ENCODE measurements at regions not wholly inside any gene's neighbourhood (a gene's known extent, or its start where the extent isn't known, plus 50 kb on each side); places are given as distances from the start of the nearest gene placed in this dataset.

DNA sequence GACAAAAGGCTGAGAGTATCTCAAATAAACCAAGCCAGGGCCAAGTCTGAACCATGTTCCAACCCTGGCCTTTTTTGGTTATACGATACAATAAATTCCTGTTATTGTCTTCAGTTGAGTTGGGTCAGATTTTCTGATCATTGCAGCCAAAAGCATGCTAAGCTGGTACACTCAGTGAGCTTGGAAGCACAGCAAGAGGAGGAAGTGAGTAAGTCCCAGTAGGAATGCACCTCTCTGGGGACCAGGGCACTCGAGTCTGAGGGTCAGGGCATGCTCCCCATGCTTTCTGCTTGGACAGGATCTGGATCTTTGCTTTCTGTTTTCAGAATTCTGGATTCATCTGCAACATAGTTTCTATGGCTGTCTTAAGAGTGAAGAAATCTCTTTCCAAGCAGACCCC, 73.1 kb downstream of the TMPRSS5 start:
- FAIRE-seq (no peak), DNase-seq (ENCODE audit: low read depth in 1 of 2, low spot score in 2 of 2) (no peak)
- H2AK5ac ChIP-seq (ENCODE audit: low read depth, low read length), result no peak overlapping the region
- H3K4me1 ChIP-seq (replicated peaks in 1 of 4; ENCODE audit: control insufficient read depth in 3 of 4, insufficient read depth in 4 of 4, low read length in 3 of 4), result peaks cover 10 to 12% (median 11%) of the 10 kb centered on the region in 4 experiments
- H4K5ac ChIP-seq (ENCODE audit: insufficient read length, low read depth, low read length), result no peak overlapping the region
- H3K9ac ChIP-seq (replicated peaks in 1 of 4; ENCODE audit: extremely low read depth in 1 of 4, low read depth in 3 of 4, low read length in 3 of 4), result no peak overlapping the region
- H2BK20ac ChIP-seq (ENCODE audit: low read length), result 0 out of 2 replicates have a peak overlapping the region, but pooled peaks have one; percentile 5
- H3K79me2 ChIP-seq (ENCODE audit: control insufficient read depth in 1 of 2, insufficient read depth in 2 of 2, low read length in 2 of 2), result no peaks in the 10 kb centered on the region
- no peak overlapping the region for H3K18ac ChIP-seq (ENCODE audit: extremely low read depth, low read length)
- no peak overlapping the region for H3K14ac ChIP-seq (ENCODE audit: insufficient read length)
- H2BK15ac ChIP-seq (ENCODE audit: low read length), result no peak overlapping the region
- no peaks in the 10 kb centered on the region for H3K36me3 ChIP-seq (ENCODE audit: control insufficient read depth in 2 of 4, insufficient read depth in 4 of 4, low read length in 3 of 4)
- no peak overlapping the region for H3K4me2 ChIP-seq (ENCODE audit: insufficient read depth in 1 of 2, low read depth in 2 of 2, low read length in 2 of 2)
- H2BK120ac ChIP-seq (replicated peaks; ENCODE audit: low read depth, low read length), result no peak overlapping the region
- H3K9me3 ChIP-seq (ENCODE audit: insufficient read depth in 2 of 2, low read depth in 1 of 2, low read length in 1 of 2), result no peaks in the 10 kb centered on the region
- no peak overlapping the region for H4K8ac ChIP-seq (ENCODE audit: extremely low read depth, insufficient read depth, low read length)
- H3K4me3 ChIP-seq (ENCODE audit: extremely low read depth in 1 of 4, insufficient read depth in 2 of 4, low read depth in 3 of 4, low read length in 4 of 4), result no peak overlapping the region
- H3K23me2 ChIP-seq (ENCODE audit: low read depth, low read length), result no peaks in the 10 kb centered on the region; the same call in 1 of the 2 replicates
- H3K79me1 ChIP-seq (ENCODE audit: low read depth, low read length), result no peaks in the 10 kb centered on the region
- H2BK12ac ChIP-seq (ENCODE audit: low read depth, low read length), result no peak overlapping the region
- H2AFZ ChIP-seq (ENCODE audit: low read length), result no peak overlapping the region
- H2BK5ac ChIP-seq (ENCODE audit: low read depth, low read length), result no peak overlapping the region
- CTCF ChIA-PET (ENCODE audit: partially characterized antibody), result interaction anchor here (0.7 kb wide), 1 partner anchor 154 kb away, joined by 4 read pairs; no protein-coding TSS in a partner anchor
- H3K4ac ChIP-seq (replicated peaks; ENCODE audit: insufficient read length, low read depth, low read length), result no peak overlapping the region
- no peaks in the 10 kb centered on the region for H4K20me1 ChIP-seq (replicated peaks in 1 of 2; ENCODE audit: control insufficient read depth in 1 of 2, insufficient read depth in 2 of 2, low read length in 2 of 2)
- peaks cover 0 to 8% (median 4%) of the 10 kb centered on the region in 4 experiments; a peak in 5 of 7 replicates for H3K27me3 ChIP-seq (replicated peaks in 1 of 4; ENCODE audit: control insufficient read depth in 3 of 4, extremely low read depth in 1 of 4, insufficient read depth in 3 of 4, low read length in 3 of 4)
- no peak overlapping the region for H3K23ac ChIP-seq (ENCODE audit: insufficient read length)
- POLR2A ChIA-PET (ENCODE audit: partially characterized antibody), result interaction anchor here (1.0 to 1.1 kb wide), 2 partner anchors 8 to 11 kb away, joined by 3 to 6 read pairs; no protein-coding TSS in a partner anchor
- no peak overlapping the region for H4K91ac ChIP-seq (replicated peaks; ENCODE audit: insufficient read length, low read length)
- H3K27ac ChIP-seq (ENCODE audit: low read depth, low read length), result no peak overlapping the region
- WGBS, 2 experiments (ENCODE audit: extremely low coverage in 1 of 2, insufficient coverage in 1 of 2, insufficient read length in 1 of 2, insufficient replicate concordance in 2 of 2, low coverage in 1 of 2, low lambda C conversion rate in 2 of 2, missing lambda C conversion rate in 1 of 2), result 65% methylated on average over 2 of the region's 2 CpGs; no CpG with 5 or more reads in 1 of the 2 experiments
- H3K56ac ChIP-seq (replicated peaks; ENCODE audit: insufficient read length, low read depth, low read length), result no peak overlapping the region
- no peak for TF ChIP-seq EZH2 (IDR thresholded peaks at IDR 0.05; ENCODE audit: low read depth, low read length, severe bottlenecking)
- TF ChIP-seq SAP30 (IDR thresholded peaks at IDR 0.05; ENCODE audit: insufficient read depth, insufficient replicate concordance, low read length), result no peak
- TF ChIP-seq, protein P1, sequence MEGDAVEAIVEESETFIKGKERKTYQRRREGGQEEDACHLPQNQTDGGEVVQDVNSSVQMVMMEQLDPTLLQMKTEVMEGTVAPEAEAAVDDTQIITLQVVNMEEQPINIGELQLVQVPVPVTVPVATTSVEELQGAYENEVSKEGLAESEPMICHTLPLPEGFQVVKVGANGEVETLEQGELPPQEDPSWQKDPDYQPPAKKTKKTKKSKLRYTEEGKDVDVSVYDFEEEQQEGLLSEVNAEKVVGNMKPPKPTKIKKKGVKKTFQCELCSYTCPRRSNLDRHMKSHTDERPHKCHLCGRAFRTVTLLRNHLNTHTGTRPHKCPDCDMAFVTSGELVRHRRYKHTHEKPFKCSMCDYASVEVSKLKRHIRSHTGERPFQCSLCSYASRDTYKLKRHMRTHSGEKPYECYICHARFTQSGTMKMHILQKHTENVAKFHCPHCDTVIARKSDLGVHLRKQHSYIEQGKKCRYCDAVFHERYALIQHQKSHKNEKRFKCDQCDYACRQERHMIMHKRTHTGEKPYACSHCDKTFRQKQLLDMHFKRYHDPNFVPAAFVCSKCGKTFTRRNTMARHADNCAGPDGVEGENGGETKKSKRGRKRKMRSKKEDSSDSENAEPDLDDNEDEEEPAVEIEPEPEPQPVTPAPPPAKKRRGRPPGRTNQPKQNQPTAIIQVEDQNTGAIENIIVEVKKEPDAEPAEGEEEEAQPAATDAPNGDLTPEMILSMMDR (IDR thresholded peaks at IDR 0.05; ENCODE audit: control extremely low read depth in 1 of 3, insufficient read depth in 1 of 3, low read depth in 1 of 3, low read length in 3 of 3), result no peak
- no peak for TF ChIP-seq EP300 (IDR thresholded peaks at IDR 0.05; ENCODE audit: borderline replicate concordance in 1 of 2, low read depth in 2 of 2, low read length in 2 of 2)
- TF ChIP-seq CREB1 (IDR thresholded peaks at IDR 0.05), result no peak
- no peak for TF ChIP-seq SP1 (IDR thresholded peaks at IDR 0.05; ENCODE audit: low read depth, low read length)
- no peak for TF ChIP-seq TCF12 (IDR thresholded peaks at IDR 0.05; ENCODE audit: low read depth, low read length)
- TF ChIP-seq ZNF274 (IDR thresholded peaks at IDR 0.05; ENCODE audit: borderline replicate concordance, extremely low read depth, low read length), result no peak
- TF ChIP-seq CHD1 (IDR thresholded peaks at IDR 0.05; ENCODE audit: low read depth, low read length), result no peak
- TF ChIP-seq KDM4A (IDR thresholded peaks at IDR 0.05; ENCODE audit: low read depth, low read length, severe bottlenecking), result no peak

Measured in H1 (cell line).